Neural cell (in vitro differentiated cells): ENCODE measurements at regions not wholly inside any gene's neighbourhood (a gene's known extent, or its start where the extent isn't known, plus 50 kb on each side); places are given as distances from the start of the nearest gene placed in this dataset.

Experiments used
- H2AFZ ChIP-seq: fragments of 200-600, 300-800 bp; sonication (generic), shearing (Covaris generic); 2 replicates; pipeline ENCODE4 v1.6.0; 2014; ENCODE audit warnings: low read depth, mild to moderate bottlenecking, antibody characterized with exemption, low read length, moderate library complexity
- H3F3A ChIP-seq: fragments of 200-600 bp; shearing (Covaris generic); 2 replicates; pipeline ENCODE4 v1.6.1; 2016; ENCODE audit warnings: mild to moderate bottlenecking, moderate library complexity, mixed read lengths, antibody characterized with exemption, low read length; ENCODE audit not compliant: insufficient read depth, poor library complexity, severe bottlenecking
- H3K27ac ChIP-seq: fragments of 200-600, 300-800 bp; sonication (generic), shearing (Covaris generic); 2 replicates; pipeline ENCODE4 v1.5.1; 2014; ENCODE audit warnings: mild to moderate bottlenecking, low read length, moderate library complexity
- H3K27me3 ChIP-seq: fragments of 300-800, 200-600 bp; sonication (generic), shearing (Covaris generic); 2 replicates; pipeline ENCODE4 v1.6.0; 2014; ENCODE audit warnings: mild to moderate bottlenecking, low read depth, low read length, moderate library complexity; ENCODE audit not compliant: insufficient read depth
- H3K36me3 ChIP-seq: fragments of 300-800, 200-600 bp; sonication (generic), shearing (Covaris generic); 2 replicates; pipeline ENCODE4 v1.5.1; 2014; ENCODE audit warnings: mild to moderate bottlenecking, antibody characterized with exemption, low read length, moderate library complexity; ENCODE audit not compliant: insufficient read depth
- H3K4me2 ChIP-seq: fragments of 300-800, 200-600 bp; sonication (generic), shearing (Covaris generic); 2 replicates; pipeline ENCODE4 v1.6.0; 2014; ENCODE audit warnings: mild to moderate bottlenecking, low read length
- H3K4me3 ChIP-seq: fragments of 300-800, 200-600 bp; sonication (generic), shearing (Covaris generic); 2 replicates; pipeline ENCODE4 v1.5.1; 2014; ENCODE audit warnings: mild to moderate bottlenecking, low read length, moderate library complexity
- H3K79me2 ChIP-seq: fragments of 200-600 bp; shearing (Covaris generic); replicated peaks from 2 replicates; pipeline ENCODE4 v1.6.0; 2014; ENCODE audit warnings: mild to moderate bottlenecking, low read length, moderate library complexity; ENCODE audit not compliant: insufficient read depth
- H3K9ac ChIP-seq: fragments of 300-800, 200-600 bp; sonication (generic), shearing (Covaris generic); 2 replicates; pipeline ENCODE4 v1.6.1; 2016; ENCODE audit warnings: mild to moderate bottlenecking, low read length, mixed read lengths
- H3K9me2 ChIP-seq: fragments of 200-600 bp; shearing (Covaris generic); 2 replicates; pipeline ENCODE4 v1.6.1; 2016; ENCODE audit warnings: mild to moderate bottlenecking, low read length, mixed read lengths; ENCODE audit not compliant: insufficient read depth
- H3K9me3 ChIP-seq: fragments of 200-600, 300-800 bp; sonication (generic), shearing (Covaris generic); 2 replicates; pipeline ENCODE4 v1.6.1; 2016; ENCODE audit warnings: mild to moderate bottlenecking, mixed run types, low read length, moderate library complexity, mixed read lengths
- H4K20me1 ChIP-seq: fragments of 200-600 bp; shearing (Covaris generic); 2 replicates; pipeline ENCODE4 v1.6.1; 2016; ENCODE audit warnings: mild to moderate bottlenecking, mixed run types; ENCODE audit not compliant: insufficient read depth
- CTCF ChIP-seq: fragments of 450-650 bp; IDR thresholded peaks from 2 replicates; pipeline ENCODE4 v1.5.1; 2014; ENCODE audit warnings: antibody characterized with exemption, mild to moderate bottlenecking, moderate library complexity; ENCODE audit not compliant: poor library complexity, severe bottlenecking
- MXI1 ChIP-seq: fragments of 450-650 bp; conservative IDR thresholded peaks from 2 replicates; pipeline ENCODE4 v1.6.1; 2014; ENCODE audit warnings: antibody characterized with exemption, mild to moderate bottlenecking; ENCODE audit not compliant: poor library complexity, severe bottlenecking
- POLR2AphosphoS5 ChIP-seq: IDR thresholded peaks from 2 replicates; pipeline ENCODE4 v1.6.1; 2012
- REST ChIP-seq: IDR thresholded peaks from 2 replicates; pipeline ENCODE4 v1.6.1; 2012; ENCODE audit warnings: borderline replicate concordance

- no peak overlapping the region for H3K9ac ChIP-seq
- H3K4me3 ChIP-seq = peak overlapping the region; percentile 52
- no peak overlapping the region for H2AFZ ChIP-seq
These were observed 332.1 kb downstream of the ARRDC4 start for GRCh38 chr15:98292442-98293240.

GRCh38 chr15:98294126-98294525 lies 333.6 kb downstream of the ARRDC4 start:
- no peaks in the 10 kb centered on the region for H3F3A ChIP-seq
- no peak overlapping the region for H2AFZ ChIP-seq
- TF ChIP-seq POLR2AphosphoS5 (no peak), MXI1 (no peak), CTCF (no peak)
- peaks cover 25% of the 10 kb centered on the region for H3K27me3 ChIP-seq
- no peaks in the 10 kb centered on the region for H3K36me3 ChIP-seq
- no peaks in the 10 kb centered on the region for H3K79me2 ChIP-seq
- H3K4me2 ChIP-seq = no peak overlapping the region
- H3K9me2 ChIP-seq = no peaks in the 10 kb centered on the region
- H4K20me1 ChIP-seq = no peaks in the 10 kb centered on the region
- no peaks in the 10 kb centered on the region for H3K9me3 ChIP-seq
- no peak overlapping the region for H3K4me3 ChIP-seq
- no peak overlapping the region for H3K27ac ChIP-seq
- H3K9ac ChIP-seq = no peak overlapping the region

More at GRCh38 chr15:98292442-98293240, 332.1 kb downstream of the ARRDC4 start:
- Histone ChIP-seq H3K36me3 (no peaks in the 10 kb centered on the region), H3K27me3 (peaks cover 25% of the 10 kb centered on the region), H3K79me2 (no peaks in the 10 kb centered on the region), H4K20me1 (no peaks in the 10 kb centered on the region), H3K9me2 (no peaks in the 10 kb centered on the region), H3K27ac (no peak overlapping the region), H3K9me3 (no peaks in the 10 kb centered on the region), H3F3A (no peaks in the 10 kb centered on the region), H3K4me2 (no peak overlapping the region)
- TF ChIP-seq REST (no peak), CTCF (peak; percentile 51)
